GM23248 (cell line): ENCODE measurements at regions not wholly inside any gene's neighbourhood (a gene's known extent, or its start where the extent isn't known, plus 50 kb on each side); places are given as distances from the start of the nearest gene placed in this dataset.

Experiments used
- EZH2 ChIP-seq: fragments of 200-600 bp; sonication (generic); IDR thresholded peaks from 2 replicates; pipeline ENCODE4 v1.6.1; 2018; ENCODE audit warnings: antibody characterized with exemption, mild to moderate bottlenecking; ENCODE audit not compliant: insufficient read depth, poor library complexity, severe bottlenecking
- EZH2phosphoT487 ChIP-seq: fragments of 200-600 bp; sonication (generic); IDR thresholded peaks from 2 replicates; pipeline ENCODE4 v1.6.1; 2018; ENCODE audit warnings: antibody characterized with exemption, moderate library complexity, mild to moderate bottlenecking, low read depth; ENCODE audit not compliant: insufficient read depth

- TF ChIP-seq EZH2 = no peak
- no peak for TF ChIP-seq EZH2phosphoT487
These were observed 192.3 kb downstream of the TLE1 start for GRCh38 chr9:81497091-81497490.
